CD14-positive monocyte (primary cell): ENCODE measurements at regions not wholly inside any gene's neighbourhood (a gene's known extent, or its start where the extent isn't known, plus 50 kb on each side); places are given as distances from the start of the nearest gene placed in this dataset.

Experiments used
- DNase-seq, 3 donors: peaks; one replicate each; pipeline ENCODE4 v3.0.0-alpha.2; 2011 to 2022
- H2AFZ ChIP-seq: 2 replicates; pipeline ENCODE4 v1.6.0; 2012; ENCODE audit warnings: mild to moderate bottlenecking, low read depth, low read length, inconsistent platforms; ENCODE audit not compliant: insufficient read depth, poor library complexity, severe bottlenecking
- H3K27ac ChIP-seq, 2 donors: 1 replicate in 1 of 2; 2 replicates in 1 of 2; pipeline ENCODE4 v1.5.1; 2012 to 2013; ENCODE audit warnings: low read length in 2 of 2, control low read depth in 1 of 2, inconsistent platforms in 1 of 2, low read depth in 1 of 2, mild to moderate bottlenecking in 1 of 2
- H3K27me3 ChIP-seq, 2 donors: one replicate each; pipeline versions ENCODE4 v1.6.0 to v1.6.1; 2011 to 2013; ENCODE audit warnings: low read length in 2 of 2; ENCODE audit not compliant: control insufficient read depth in 2 of 2, insufficient read depth in 2 of 2
- H3K36me3 ChIP-seq, 2 donors: replicated peaks in 1 of 2; 1 replicate in 1 of 2; 2 replicates in 1 of 2; pipeline versions ENCODE4 v1.5.1 to v1.6.1; 2012 to 2013; ENCODE audit warnings: low read length in 2 of 2, control low read depth in 1 of 2, inconsistent platforms in 1 of 2, mild to moderate bottlenecking in 1 of 2; ENCODE audit not compliant: insufficient read depth in 2 of 2, control insufficient read depth in 1 of 2
- H3K4me1 ChIP-seq, 2 donors: 1 replicate in 1 of 2; 2 replicates in 1 of 2; pipeline versions ENCODE4 v1.5.1 to v1.6.1; 2012 to 2013; ENCODE audit warnings: low read length in 2 of 2, control low read depth in 1 of 2, inconsistent platforms in 1 of 2, mild to moderate bottlenecking in 1 of 2, moderate library complexity in 1 of 2; ENCODE audit not compliant: insufficient read depth in 2 of 2, control insufficient read depth in 1 of 2
- H3K4me2 ChIP-seq: replicated peaks from 2 replicates; pipeline ENCODE3; 2012; ENCODE audit warnings: low read length, moderate library complexity, mild to moderate bottlenecking; ENCODE audit not compliant: poor library complexity, severe bottlenecking; ENCODE audit errors: extremely low read depth
- H3K4me3 ChIP-seq, 3 experiments: fragments of 200-600 bp in 1 of 3; sonication (generic) in 1 of 3; replicated peaks in 1 of 3; 1 replicate in 2 of 3; 2 replicates in 1 of 3; pipeline ENCODE4 v1.5.1; 2011 to 2013; ENCODE audit warnings: low read length in 3 of 3, mild to moderate bottlenecking in 3 of 3, control low read depth in 2 of 3, low read depth in 2 of 3, inconsistent platforms in 1 of 3, moderate library complexity in 1 of 3
- H3K79me2 ChIP-seq: 2 replicates; pipeline ENCODE4 v1.6.0; 2012; ENCODE audit warnings: mild to moderate bottlenecking, control low read depth, inconsistent platforms, low read length, moderate library complexity; ENCODE audit not compliant: insufficient read depth
- H3K9ac ChIP-seq: 2 replicates; pipeline ENCODE4 v1.6.0; 2017; ENCODE audit warnings: low read length, mild to moderate bottlenecking; ENCODE audit not compliant: insufficient read depth, poor library complexity, severe bottlenecking
- H3K9me3 ChIP-seq, 2 donors: replicated peaks in 1 of 2; 1 replicate in 1 of 2; 2 replicates in 1 of 2; pipeline versions ENCODE4 v1.5.1 to v1.6.1; 2012 to 2013; ENCODE audit warnings: low read length in 2 of 2, control low read depth in 1 of 2; ENCODE audit not compliant: control insufficient read depth in 1 of 2, insufficient read depth in 1 of 2
- H4K20me1 ChIP-seq: 2 replicates; pipeline ENCODE4 v1.6.0; 2012; ENCODE audit warnings: mild to moderate bottlenecking, low read length, control low read depth, moderate library complexity; ENCODE audit not compliant: insufficient read depth
- H3K27ac Mint-ChIP-seq, 7 donors: one replicate each; pipeline ENCODE4 v1.8.0; 2020; ENCODE audit warnings: mild to moderate bottlenecking in 7 of 7, mixed read lengths in 7 of 7, moderate library complexity in 6 of 7, inconsistent platforms in 2 of 7
- H3K27me3 Mint-ChIP-seq, 3 donors: one replicate each; pipeline ENCODE4 v1.8.0; 2021 to 2022; ENCODE audit warnings: low read depth in 3 of 3, mild to moderate bottlenecking in 3 of 3, mixed read lengths in 3 of 3, moderate library complexity in 3 of 3, inconsistent platforms in 1 of 3
- H3K36me3 Mint-ChIP-seq, 2 donors: one replicate each; pipeline ENCODE4 v1.8.0; 2020; ENCODE audit warnings: mixed read lengths in 2 of 2, inconsistent platforms in 1 of 2, mild to moderate bottlenecking in 1 of 2
- H3K4me1 Mint-ChIP-seq: one replicate; pipeline ENCODE4 v1.8.0; 2020; ENCODE audit warnings: mild to moderate bottlenecking, mixed read lengths
- H3K4me3 Mint-ChIP-seq, 2 donors: one replicate each; pipeline ENCODE4 v1.8.0; 2020; ENCODE audit warnings: mild to moderate bottlenecking in 2 of 2, mixed read lengths in 2 of 2, moderate library complexity in 1 of 2
- H3K9me3 Mint-ChIP-seq, 7 donors: one replicate each; pipeline ENCODE4 v1.8.0; 2020 to 2022; ENCODE audit warnings: mixed read lengths in 7 of 7, mild to moderate bottlenecking in 6 of 7, moderate library complexity in 6 of 7, inconsistent platforms in 2 of 7
- WGBS: methylation state at CpG from one replicate; pipeline ENCODE4 v1.1.5; 2013; ENCODE audit warnings: missing lambda C conversion rate; ENCODE audit not compliant: insufficient coverage; 5-methylcytosine and 5-hydroxymethylcytosine counted together
- intact Hi-C, 2 donors: fragments of 100-400 bp; cut with micrococcal nuclease; formaldehyde crosslinking; loops; one replicate each; pipeline versions ENCODE4 v1.15.0 to v1.15.1; 2023
- TF ChIP-seq, protein P1 (sequence below): fragments of 200-600 bp; IDR thresholded peaks from one replicate; pipeline ENCODE4 v1.8.0; 2022; ENCODE audit warnings: antibody characterized with exemption, mild to moderate bottlenecking

DNA sequence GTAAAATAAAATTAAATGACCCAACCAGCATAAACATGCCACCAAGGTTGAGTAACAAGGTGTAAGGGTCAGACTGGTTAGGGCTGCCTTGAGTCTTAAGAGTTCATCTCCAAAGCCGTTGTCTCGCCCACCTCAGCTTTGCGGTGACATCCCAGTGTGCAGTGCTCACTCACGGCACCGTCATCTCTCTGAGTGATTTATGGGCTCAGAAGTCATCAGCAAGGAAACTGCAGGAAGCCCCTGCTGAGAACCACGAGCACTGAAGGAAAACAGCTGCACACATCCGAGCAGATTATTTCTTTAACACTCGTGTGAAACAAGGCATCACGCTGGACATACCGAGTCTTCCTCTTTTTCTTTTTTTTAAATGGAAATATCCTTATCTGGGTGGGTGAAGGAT lies 411.1 kb downstream of the TRIML1 start:
- Histone ChIP-seq H3K4me3 (no peak overlapping the region), H3K9me3 (peaks cover 8 to 24% of the 10 kb centered on the region in 2 donors), H3K79me2 (no peaks in the 10 kb centered on the region), H3K4me1 (no peaks in the 10 kb centered on the region), H3K36me3 (no peaks in the 10 kb centered on the region), H3K4me2 (no peak overlapping the region), H3K27me3 (no peaks in the 10 kb centered on the region), H3K27ac (no peak overlapping the region), H4K20me1 (no peaks in the 10 kb centered on the region), H3K9ac (no peak overlapping the region), H2AFZ (no peak overlapping the region)
- no peak for DNase-seq
- intact Hi-C loops, result no loop called here
- Mint-ChIP-seq H3K27me3 (peaks cover 0 to 2% (median 0%) of the 10 kb centered on the region in 3 donors), H3K4me1 (no peaks in the 10 kb centered on the region), H3K4me3 (no peak overlapping the region), H3K36me3 (no peaks in the 10 kb centered on the region), H3K27ac (no peak overlapping the region), H3K9me3 (peaks cover 0 to 10% (median 6%) of the 10 kb centered on the region in 7 donors)
- TF ChIP-seq, protein P1, sequence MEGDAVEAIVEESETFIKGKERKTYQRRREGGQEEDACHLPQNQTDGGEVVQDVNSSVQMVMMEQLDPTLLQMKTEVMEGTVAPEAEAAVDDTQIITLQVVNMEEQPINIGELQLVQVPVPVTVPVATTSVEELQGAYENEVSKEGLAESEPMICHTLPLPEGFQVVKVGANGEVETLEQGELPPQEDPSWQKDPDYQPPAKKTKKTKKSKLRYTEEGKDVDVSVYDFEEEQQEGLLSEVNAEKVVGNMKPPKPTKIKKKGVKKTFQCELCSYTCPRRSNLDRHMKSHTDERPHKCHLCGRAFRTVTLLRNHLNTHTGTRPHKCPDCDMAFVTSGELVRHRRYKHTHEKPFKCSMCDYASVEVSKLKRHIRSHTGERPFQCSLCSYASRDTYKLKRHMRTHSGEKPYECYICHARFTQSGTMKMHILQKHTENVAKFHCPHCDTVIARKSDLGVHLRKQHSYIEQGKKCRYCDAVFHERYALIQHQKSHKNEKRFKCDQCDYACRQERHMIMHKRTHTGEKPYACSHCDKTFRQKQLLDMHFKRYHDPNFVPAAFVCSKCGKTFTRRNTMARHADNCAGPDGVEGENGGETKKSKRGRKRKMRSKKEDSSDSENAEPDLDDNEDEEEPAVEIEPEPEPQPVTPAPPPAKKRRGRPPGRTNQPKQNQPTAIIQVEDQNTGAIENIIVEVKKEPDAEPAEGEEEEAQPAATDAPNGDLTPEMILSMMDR, result no peak
- WGBS, result 62% methylated on average over 5 of the region's 10 CpGs

DNA sequence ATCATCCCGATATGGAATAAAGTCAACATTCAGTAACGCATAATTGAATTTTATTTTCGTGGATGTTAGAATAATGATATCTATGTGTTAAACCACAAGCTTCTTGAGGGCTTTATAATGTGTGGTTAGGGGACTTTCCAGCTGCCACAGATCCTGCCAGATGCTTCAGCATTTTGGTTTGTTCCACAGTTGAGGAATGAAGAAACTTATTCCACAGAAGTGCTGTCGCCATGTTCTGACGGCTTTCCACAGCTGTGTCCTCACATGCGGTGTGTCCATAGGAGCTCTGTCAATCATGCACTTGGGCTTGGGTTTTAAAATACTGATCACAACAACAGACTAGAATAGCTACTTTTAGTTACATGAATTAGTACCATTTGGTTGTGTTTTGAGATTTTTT lies 411.9 kb downstream of the TRIML1 start:
- Mint-ChIP-seq H3K4me3 (no peak overlapping the region), H3K4me1 (no peaks in the 10 kb centered on the region), H3K27ac (no peak overlapping the region), H3K9me3 (peaks cover 0 to 10% (median 7%) of the 10 kb centered on the region in 7 donors), H3K36me3 (no peaks in the 10 kb centered on the region), H3K27me3 (peaks cover 0 to 2% (median 0%) of the 10 kb centered on the region in 3 donors)
- no peak for DNase-seq
- H3K36me3 ChIP-seq, result no peaks in the 10 kb centered on the region
- H3K27me3 ChIP-seq, result no peaks in the 10 kb centered on the region
- no peak overlapping the region for H2AFZ ChIP-seq
- H4K20me1 ChIP-seq, result no peaks in the 10 kb centered on the region
- peaks cover 8 to 27% of the 10 kb centered on the region in 2 donors for H3K9me3 ChIP-seq
- H3K4me2 ChIP-seq, result no peak overlapping the region
- 83% methylated on average over 6 of the region's 6 CpGs for WGBS
- H3K27ac ChIP-seq, result no peak overlapping the region
- H3K9ac ChIP-seq, result no peak overlapping the region
- H3K4me3 ChIP-seq, result no peak overlapping the region
- TF ChIP-seq, protein P1, result no peak
- intact Hi-C loops, result no loop called here
- no peaks in the 10 kb centered on the region for H3K4me1 ChIP-seq
- no peaks in the 10 kb centered on the region for H3K79me2 ChIP-seq
